GM19438 (cell line): ENCODE measurements at regions not wholly inside any gene's neighbourhood (a gene's known extent, or its start where the extent isn't known, plus 50 kb on each side); places are given as distances from the start of the nearest gene placed in this dataset.
"Not testable (repeated sequence)": the region's sequence is repeated elsewhere in the genome, so short reads cannot be mapped to it uniquely, and the experiment has no call there.

Experiments used
- ATAC-seq: cut with Tn5 transposase; IDR thresholded peaks from one replicate; pipeline ENCODE4 v1.9.1; 2021; ENCODE audit warnings: low read depth; ENCODE audit not compliant: unreplicated experiment

- ATAC-seq = no peak
Observed at GRCh38 chr3:139113231-139113992, 68.7 kb upstream of the PRR23C start.

- no peak for ATAC-seq
Observed at GRCh38 chr3:139113993-139114375, 69.3 kb upstream of the PRR23C start.

- not testable (repeated sequence) for ATAC-seq
Observed at GRCh38 chr3:139116631-139117030, 71.9 kb upstream of the PRR23C start.

- ATAC-seq = no peak
Observed at GRCh38 chr3:139117136-139117675, 72.5 kb upstream of the PRR23C start.

- no peak for ATAC-seq
Observed at GRCh38 chr3:139117883-139118760, 73.4 kb upstream of the PRR23C start.

GRCh38 chr3:139118835-139119234, 74.1 kb upstream of the PRR23C start:
- no peak for ATAC-seq

- no peak for ATAC-seq
Observed at GRCh38 chr3:139119331-139120025, 74.8 kb upstream of the PRR23C start.

- no peak for ATAC-seq
Observed at GRCh38 chr3:139120086-139121056, 75.7 kb upstream of the PRR23C start.

- ATAC-seq = no peak
Observed at GRCh38 chr3:139121513-139122220, 77.0 kb upstream of the PRR23C start.

- ATAC-seq = no peak
Observed at GRCh38 chr3:139122221-139122581, 77.5 kb upstream of the PRR23C start.

GRCh38 chr3:139122612-139123011, 77.9 kb upstream of the PRR23C start:
- ATAC-seq = no peak

- ATAC-seq = no peak
Observed at GRCh38 chr3:139123377-139124095, 78.8 kb upstream of the PRR23C start.

GRCh38 chr3:139124197-139124596, 79.5 kb upstream of the PRR23C start:
- ATAC-seq = no peak

GRCh38 chr3:139127101-139127500, 82.4 kb upstream of the PRR23C start:
- no peak for ATAC-seq

- not testable (repeated sequence) for ATAC-seq
Observed at GRCh38 chr3:139127629-139128028, 82.9 kb upstream of the PRR23C start.

- ATAC-seq = no peak
Observed at GRCh38 chr3:139128803-139129202, 84.1 kb upstream of the PRR23C start.

- ATAC-seq = no peak
Observed at GRCh38 chr3:139129892-139130291, 85.2 kb upstream of the PRR23C start.

GRCh38 chr3:139130390-139131140, 85.9 kb upstream of the PRR23C start:
- ATAC-seq = no peak
